ENCODE measurements at regions not wholly inside any gene's neighbourhood (a gene's known extent, or its start where the extent isn't known, plus 50 kb on each side); places are given as distances from the start of the nearest gene placed in this dataset.

DNA sequence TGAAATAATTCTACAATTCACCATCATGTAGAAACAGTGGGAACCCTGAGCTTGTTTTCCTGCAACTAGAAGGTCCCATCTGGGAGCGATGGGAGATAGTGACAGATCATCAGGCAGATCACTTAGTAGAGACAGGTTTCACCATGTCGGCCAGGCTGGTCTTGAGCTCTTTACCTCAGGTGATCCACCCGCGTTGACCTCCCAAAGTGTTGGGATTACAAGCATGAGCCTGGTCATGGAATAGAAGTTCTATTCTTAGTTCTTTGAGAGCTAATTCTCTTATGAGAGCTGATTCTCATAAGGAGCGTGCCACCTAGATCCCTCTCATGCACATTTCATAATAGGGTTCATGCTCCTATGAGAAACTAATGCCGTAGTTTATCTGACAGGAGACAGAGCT lies 778.0 kb upstream of the AUTS2 start:
- TF ChIP-seq, protein P1, sequence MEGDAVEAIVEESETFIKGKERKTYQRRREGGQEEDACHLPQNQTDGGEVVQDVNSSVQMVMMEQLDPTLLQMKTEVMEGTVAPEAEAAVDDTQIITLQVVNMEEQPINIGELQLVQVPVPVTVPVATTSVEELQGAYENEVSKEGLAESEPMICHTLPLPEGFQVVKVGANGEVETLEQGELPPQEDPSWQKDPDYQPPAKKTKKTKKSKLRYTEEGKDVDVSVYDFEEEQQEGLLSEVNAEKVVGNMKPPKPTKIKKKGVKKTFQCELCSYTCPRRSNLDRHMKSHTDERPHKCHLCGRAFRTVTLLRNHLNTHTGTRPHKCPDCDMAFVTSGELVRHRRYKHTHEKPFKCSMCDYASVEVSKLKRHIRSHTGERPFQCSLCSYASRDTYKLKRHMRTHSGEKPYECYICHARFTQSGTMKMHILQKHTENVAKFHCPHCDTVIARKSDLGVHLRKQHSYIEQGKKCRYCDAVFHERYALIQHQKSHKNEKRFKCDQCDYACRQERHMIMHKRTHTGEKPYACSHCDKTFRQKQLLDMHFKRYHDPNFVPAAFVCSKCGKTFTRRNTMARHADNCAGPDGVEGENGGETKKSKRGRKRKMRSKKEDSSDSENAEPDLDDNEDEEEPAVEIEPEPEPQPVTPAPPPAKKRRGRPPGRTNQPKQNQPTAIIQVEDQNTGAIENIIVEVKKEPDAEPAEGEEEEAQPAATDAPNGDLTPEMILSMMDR (IDR thresholded peaks at IDR 0.05; ENCODE audit: low read depth, low read length), result no peak
- no peak for TF ChIP-seq EZH2phosphoT487 (IDR thresholded peaks at IDR 0.05; ENCODE audit: low read depth)

All from OCI-LY3 (cell line).